GM23338 (cell line): ENCODE measurements at regions not wholly inside any gene's neighbourhood (a gene's known extent, or its start where the extent isn't known, plus 50 kb on each side); places are given as distances from the start of the nearest gene placed in this dataset.

Source experiments
- ATAC-seq: fragments of 200-7000 bp; cut with Tn5 transposase; 3 replicates; pipeline ENCODE4 v1.9.1; 2020
- DNase-seq: peaks from one replicate; pipeline ENCODE4 v3.0.0-alpha.2; 2015; ENCODE audit warnings: low spot score
- H2AFZ ChIP-seq: fragments of 200-600 bp; sonication (generic); 2 replicates; pipeline ENCODE4 v1.8.0; 2016; ENCODE audit warnings: antibody characterized with exemption, mild to moderate bottlenecking, moderate library complexity
- H3F3A ChIP-seq: fragments of 200-600 bp; sonication (generic); replicated peaks from 2 replicates; pipeline ENCODE4 v1.8.0; 2017; ENCODE audit warnings: antibody characterized with exemption, mixed run types, low read depth
- H3K27ac ChIP-seq: fragments of 200-600 bp; sonication (generic); 2 replicates; pipeline ENCODE4 v1.6.1; 2016; ENCODE audit warnings: low read depth
- H3K27me3 ChIP-seq: fragments of 200-600 bp; sonication (generic); 2 replicates; pipeline ENCODE4 v1.8.0; 2016; ENCODE audit warnings: mild to moderate bottlenecking, mixed run types, moderate library complexity; ENCODE audit not compliant: insufficient read depth
- H3K36me3 ChIP-seq: fragments of 200-600 bp; sonication (generic); 2 replicates; pipeline ENCODE4 v1.8.0; 2016; ENCODE audit warnings: mild to moderate bottlenecking; ENCODE audit not compliant: insufficient read depth
- H3K4me1 ChIP-seq: fragments of 200-600 bp; sonication (generic); 2 replicates; pipeline ENCODE4 v1.8.0; 2016; ENCODE audit warnings: mild to moderate bottlenecking, moderate library complexity; ENCODE audit not compliant: insufficient read depth
- H3K4me2 ChIP-seq: fragments of 200-600 bp; sonication (generic); 2 replicates; pipeline ENCODE4 v1.7.1; 2017; ENCODE audit warnings: mixed run types
- H3K4me3 ChIP-seq: fragments of 200-600 bp; sonication (generic); 2 replicates; pipeline ENCODE4 v1.6.1; 2016; ENCODE audit warnings: mixed run types
- H3K79me2 ChIP-seq: fragments of 200-600 bp; sonication (generic); replicated peaks from 2 replicates; pipeline ENCODE4 v1.8.0; 2017; ENCODE audit warnings: mild to moderate bottlenecking; ENCODE audit not compliant: insufficient read depth
- H3K9me2 ChIP-seq: fragments of 200-600 bp; sonication (generic); 2 replicates; pipeline ENCODE4 v1.8.0; 2017; ENCODE audit not compliant: insufficient read depth
- H4K20me1 ChIP-seq: fragments of 200-600 bp; sonication (generic); replicated peaks from 2 replicates; pipeline ENCODE4 v1.8.0; 2017; ENCODE audit warnings: mild to moderate bottlenecking; ENCODE audit not compliant: insufficient read depth
- H3K27ac Mint-ChIP-seq: 2 replicates; pipeline ENCODE4 v1.8.0; 2020; ENCODE audit warnings: inconsistent platforms, mild to moderate bottlenecking, moderate library complexity, mixed read lengths
- H3K27me3 Mint-ChIP-seq: 3 replicates; pipeline ENCODE4 v1.8.0; 2022; ENCODE audit warnings: low read depth, mild to moderate bottlenecking, moderate library complexity, mixed read lengths, inconsistent platforms; ENCODE audit not compliant: insufficient read depth, poor library complexity
- H3K36me3 Mint-ChIP-seq: 3 replicates; pipeline ENCODE4 v1.8.0; 2021; ENCODE audit warnings: low read depth, mild to moderate bottlenecking, inconsistent platforms, moderate library complexity, mixed read lengths
- H3K4me1 Mint-ChIP-seq: 3 replicates; pipeline ENCODE4 v1.8.0; 2020; ENCODE audit warnings: mild to moderate bottlenecking, inconsistent platforms, mixed read lengths
- H3K4me3 Mint-ChIP-seq: 3 replicates; pipeline ENCODE4 v1.8.0; 2021; ENCODE audit warnings: moderate library complexity, mild to moderate bottlenecking, inconsistent platforms, mixed read lengths
- H3K9me3 Mint-ChIP-seq: 3 replicates; pipeline ENCODE4 v1.8.0; 2020; ENCODE audit warnings: moderate library complexity, mild to moderate bottlenecking, inconsistent platforms, mixed read lengths
- CREB1 ChIP-seq: fragments of 250-450 bp; sonication (Bioruptor Pico); IDR thresholded peaks from 2 replicates; pipeline ENCODE4 v1.5.0; 2020; ENCODE audit warnings: low read depth, mild to moderate bottlenecking, moderate library complexity
- ETS1 ChIP-seq: IDR thresholded peaks from 2 replicates; pipeline ENCODE4 v1.6.1; 2016; ENCODE audit warnings: antibody characterized with exemption
- EZH2 ChIP-seq: fragments of 200-600 bp; sonication (generic); IDR thresholded peaks from one replicate; pipeline ENCODE4 v1.8.0; 2017; ENCODE audit warnings: antibody characterized with exemption, mild to moderate bottlenecking, low read depth; ENCODE audit not compliant: unreplicated experiment
- EZH2phosphoT487 ChIP-seq: fragments of 200-600 bp; sonication (generic); IDR thresholded peaks from one replicate; pipeline ENCODE4 v1.8.1; 2018; ENCODE audit warnings: antibody characterized with exemption; ENCODE audit not compliant: unreplicated experiment
- JUNB ChIP-seq: IDR thresholded peaks from one replicate; pipeline ENCODE4 v1.6.1; 2016; ENCODE audit warnings: antibody characterized with exemption; ENCODE audit not compliant: unreplicated experiment
- NANOG ChIP-seq: IDR thresholded peaks from 2 replicates; pipeline ENCODE4 v1.6.1; 2016; ENCODE audit warnings: antibody characterized with exemption, borderline replicate concordance
- POLR2AphosphoS5 ChIP-seq: IDR thresholded peaks from 2 replicates; pipeline ENCODE4 v1.6.1; 2016; ENCODE audit warnings: antibody characterized with exemption, low read depth
- STAT1 ChIP-seq: IDR thresholded peaks from one replicate; pipeline ENCODE4 v1.6.1; 2016; ENCODE audit warnings: antibody characterized with exemption; ENCODE audit not compliant: unreplicated experiment
- ZNF114 ChIP-seq: fragments of 250-450 bp; sonication (Bioruptor Pico); IDR thresholded peaks from 2 replicates; pipeline ENCODE4 v1.5.0; 2020; ENCODE audit warnings: mild to moderate bottlenecking, moderate library complexity
- ZNF331 ChIP-seq: fragments of 250-450 bp; sonication (Bioruptor Pico); IDR thresholded peaks from 2 replicates; pipeline ENCODE4 v1.5.0; 2020; ENCODE audit warnings: low read depth, mild to moderate bottlenecking, moderate library complexity
- TF ChIP-seq, protein P1 (sequence below), 2 experiments: fragments of 200-600 bp in 1 of 2; sonication (generic) in 1 of 2; conservative IDR thresholded peaks; 2 replicates each; pipeline versions ENCODE4 v1.5.1 to v1.6.1; 2016 to 2017; ENCODE audit warnings: antibody characterized with exemption in 2 of 2, low read depth in 2 of 2, mild to moderate bottlenecking in 2 of 2, moderate library complexity in 1 of 2
- TF ChIP-seq, protein P2 (sequence below): IDR thresholded peaks from one replicate; pipeline ENCODE4 v1.6.1; 2018; ENCODE audit warnings: antibody characterized with exemption; ENCODE audit not compliant: unreplicated experiment

DNA sequence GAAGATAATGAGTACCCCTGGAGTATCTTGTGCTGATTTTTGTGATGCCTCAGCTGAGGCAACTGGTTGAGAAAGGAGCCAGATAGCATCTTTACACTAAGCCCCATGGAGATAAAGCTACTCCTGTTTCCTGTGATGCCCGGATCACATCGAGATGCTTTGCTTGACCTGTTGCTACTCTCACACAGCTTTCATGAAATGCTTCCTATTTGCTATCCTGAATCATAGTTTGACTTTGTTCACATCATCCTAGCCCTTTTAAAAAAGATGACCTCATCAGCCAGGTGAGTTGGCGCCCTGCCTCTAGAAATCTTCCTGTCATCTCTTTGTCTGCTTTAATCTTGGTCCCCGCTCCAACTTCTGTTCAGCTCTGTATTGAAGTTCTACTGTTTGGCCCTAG lies 409.6 kb upstream of the TBL1XR1 start (continued):
- TF ChIP-seq, protein P1, sequence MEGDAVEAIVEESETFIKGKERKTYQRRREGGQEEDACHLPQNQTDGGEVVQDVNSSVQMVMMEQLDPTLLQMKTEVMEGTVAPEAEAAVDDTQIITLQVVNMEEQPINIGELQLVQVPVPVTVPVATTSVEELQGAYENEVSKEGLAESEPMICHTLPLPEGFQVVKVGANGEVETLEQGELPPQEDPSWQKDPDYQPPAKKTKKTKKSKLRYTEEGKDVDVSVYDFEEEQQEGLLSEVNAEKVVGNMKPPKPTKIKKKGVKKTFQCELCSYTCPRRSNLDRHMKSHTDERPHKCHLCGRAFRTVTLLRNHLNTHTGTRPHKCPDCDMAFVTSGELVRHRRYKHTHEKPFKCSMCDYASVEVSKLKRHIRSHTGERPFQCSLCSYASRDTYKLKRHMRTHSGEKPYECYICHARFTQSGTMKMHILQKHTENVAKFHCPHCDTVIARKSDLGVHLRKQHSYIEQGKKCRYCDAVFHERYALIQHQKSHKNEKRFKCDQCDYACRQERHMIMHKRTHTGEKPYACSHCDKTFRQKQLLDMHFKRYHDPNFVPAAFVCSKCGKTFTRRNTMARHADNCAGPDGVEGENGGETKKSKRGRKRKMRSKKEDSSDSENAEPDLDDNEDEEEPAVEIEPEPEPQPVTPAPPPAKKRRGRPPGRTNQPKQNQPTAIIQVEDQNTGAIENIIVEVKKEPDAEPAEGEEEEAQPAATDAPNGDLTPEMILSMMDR (conservative IDR thresholded peaks at IDR 0.05; ENCODE audit: low read depth in 2 of 2), result no peak
- TF ChIP-seq EZH2 (no peak), ZNF331 (no peak), NANOG (no peak), CREB1 (CRISPR knock-in tag) (no peak), EZH2phosphoT487 (no peak), POLR2AphosphoS5 (no peak), STAT1 (no peak), ETS1 (no peak)

GRCh38 chr3:177607589-177607988 lies 410.3 kb upstream of the TBL1XR1 start:
- Histone ChIP-seq H3K27me3 (no peaks in the 10 kb centered on the region), H3K27ac (no peak overlapping the region), H3K79me2 (no peaks in the 10 kb centered on the region), H3K4me2 (no peak overlapping the region), H3K4me1 (peaks cover 40% of the 10 kb centered on the region), H3K36me3 (no peaks in the 10 kb centered on the region), H3K4me3 (no peak overlapping the region), H3K9me2 (no peaks in the 10 kb centered on the region), H2AFZ (no peak overlapping the region), H3F3A (0 out of 2 replicates have a peak, but pooled peaks cover 6% of the 10 kb centered on the region), H4K20me1 (no peaks in the 10 kb centered on the region)
- DNase-seq, result no peak
- 0 out of 3 replicates have a peak, but pooled peaks cover 3% of the 10 kb centered on the region for H3K36me3 Mint-ChIP-seq
- peaks cover 6% of the 10 kb centered on the region for H3K27me3 Mint-ChIP-seq
- no peak for ATAC-seq
- H3K9me3 Mint-ChIP-seq, result peaks cover 3% of the 10 kb centered on the region
- no peak overlapping the region for H3K27ac Mint-ChIP-seq
- H3K4me1 Mint-ChIP-seq, result peaks cover 57% of the 10 kb centered on the region
- H3K4me3 Mint-ChIP-seq, result no peak overlapping the region
- TF ChIP-seq ZNF331, result no peak
- no peak for TF ChIP-seq EZH2phosphoT487
- TF ChIP-seq ZNF114 (CRISPR knock-in tag), result no peak
- TF ChIP-seq, protein P2, sequence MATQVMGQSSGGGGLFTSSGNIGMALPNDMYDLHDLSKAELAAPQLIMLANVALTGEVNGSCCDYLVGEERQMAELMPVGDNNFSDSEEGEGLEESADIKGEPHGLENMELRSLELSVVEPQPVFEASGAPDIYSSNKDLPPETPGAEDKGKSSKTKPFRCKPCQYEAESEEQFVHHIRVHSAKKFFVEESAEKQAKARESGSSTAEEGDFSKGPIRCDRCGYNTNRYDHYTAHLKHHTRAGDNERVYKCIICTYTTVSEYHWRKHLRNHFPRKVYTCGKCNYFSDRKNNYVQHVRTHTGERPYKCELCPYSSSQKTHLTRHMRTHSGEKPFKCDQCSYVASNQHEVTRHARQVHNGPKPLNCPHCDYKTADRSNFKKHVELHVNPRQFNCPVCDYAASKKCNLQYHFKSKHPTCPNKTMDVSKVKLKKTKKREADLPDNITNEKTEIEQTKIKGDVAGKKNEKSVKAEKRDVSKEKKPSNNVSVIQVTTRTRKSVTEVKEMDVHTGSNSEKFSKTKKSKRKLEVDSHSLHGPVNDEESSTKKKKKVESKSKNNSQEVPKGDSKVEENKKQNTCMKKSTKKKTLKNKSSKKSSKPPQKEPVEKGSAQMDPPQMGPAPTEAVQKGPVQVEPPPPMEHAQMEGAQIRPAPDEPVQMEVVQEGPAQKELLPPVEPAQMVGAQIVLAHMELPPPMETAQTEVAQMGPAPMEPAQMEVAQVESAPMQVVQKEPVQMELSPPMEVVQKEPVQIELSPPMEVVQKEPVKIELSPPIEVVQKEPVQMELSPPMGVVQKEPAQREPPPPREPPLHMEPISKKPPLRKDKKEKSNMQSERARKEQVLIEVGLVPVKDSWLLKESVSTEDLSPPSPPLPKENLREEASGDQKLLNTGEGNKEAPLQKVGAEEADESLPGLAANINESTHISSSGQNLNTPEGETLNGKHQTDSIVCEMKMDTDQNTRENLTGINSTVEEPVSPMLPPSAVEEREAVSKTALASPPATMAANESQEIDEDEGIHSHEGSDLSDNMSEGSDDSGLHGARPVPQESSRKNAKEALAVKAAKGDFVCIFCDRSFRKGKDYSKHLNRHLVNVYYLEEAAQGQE, result no peak
- no peak for TF ChIP-seq NANOG
- no peak for TF ChIP-seq ETS1
- no peak for TF ChIP-seq CREB1 (CRISPR knock-in tag)
- no peak for TF ChIP-seq POLR2AphosphoS5
- TF ChIP-seq, protein P1 (conservative IDR thresholded peaks at IDR 0.05; ENCODE audit: low read depth in 2 of 2), result no peak
- no peak for TF ChIP-seq JUNB
- TF ChIP-seq STAT1, result no peak
- TF ChIP-seq EZH2, result no peak
